ENCODE measurements at regions not wholly inside any gene's neighbourhood (a gene's known extent, or its start where the extent isn't known, plus 50 kb on each side); places are given as distances from the start of the nearest gene placed in this dataset.

DNA sequence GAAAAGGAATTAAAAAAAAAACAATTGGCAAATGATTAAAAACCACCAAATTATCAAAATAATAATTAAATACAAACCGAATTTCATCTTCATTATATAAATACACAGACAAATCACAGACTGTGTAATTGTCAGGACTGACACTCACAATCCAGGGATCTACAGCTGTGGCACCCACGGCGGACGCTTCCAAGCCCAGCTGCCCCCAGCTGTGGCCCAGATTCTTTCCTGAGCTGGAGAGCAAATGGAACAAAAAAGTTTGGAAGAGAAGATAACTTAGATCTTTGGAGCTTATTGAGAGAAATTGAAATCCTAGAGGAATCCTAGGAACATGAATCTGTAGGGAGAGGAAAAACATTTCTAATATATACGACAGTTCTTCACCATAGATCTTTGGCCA lies 316.1 kb downstream of the OTUD1 start:
- Histone ChIP-seq H3K9me3 (ENCODE audit: control insufficient read depth, insufficient read depth, low read depth, low read length) (no peaks in the 10 kb centered on the region), H3K36me3 (ENCODE audit: control insufficient read depth in 2 of 2, insufficient read depth in 1 of 2, low read length in 2 of 2) (no peaks in the 10 kb centered on the region), H3K4me1 (ENCODE audit: control insufficient read depth, insufficient read depth, low read length) (no peaks in the 10 kb centered on the region), H3K27ac (ENCODE audit: extremely low read depth, low read depth, low read length) (no peak overlapping the region), H3K4me3 (ENCODE audit: low read depth, low read length) (no peak overlapping the region)
- CTCF ChIA-PET = no interaction called here
- POLR2A ChIA-PET = no interaction called here
- TF ChIP-seq ZNF354C (tag by site-specific recombination; IDR thresholded peaks at IDR 0.05; ENCODE audit: borderline replicate concordance, low read depth) (no peak), ZNF366 (tag by site-specific recombination; conservative IDR thresholded peaks at IDR 0.05) (no peak), ZFP41 (tag by site-specific recombination; IDR thresholded peaks at IDR 0.05; ENCODE audit: borderline replicate concordance) (no peak), ZNF777 (tag by site-specific recombination; IDR thresholded peaks at IDR 0.05; ENCODE audit: borderline replicate concordance) (no peak), ZNF473 (tag by site-specific recombination; IDR thresholded peaks at IDR 0.05) (no peak), ZXDB (tag by site-specific recombination; IDR thresholded peaks at IDR 0.05) (no peak), ZNF548 (tag by site-specific recombination; IDR thresholded peaks at IDR 0.05) (no peak), BCL11A (tag by site-specific recombination; IDR thresholded peaks at IDR 0.05; ENCODE audit: low read depth) (no peak), KLF9 (tag by site-specific recombination; IDR thresholded peaks at IDR 0.05; ENCODE audit: low read depth) (no peak), ZNF549 (tag by site-specific recombination; IDR thresholded peaks at IDR 0.05) (no peak), KLF10 (tag by site-specific recombination; IDR thresholded peaks at IDR 0.05) (no peak), ZNF518A (tag by site-specific recombination; conservative IDR thresholded peaks at IDR 0.05; ENCODE audit: low read depth) (no peak), SP2 (tag by site-specific recombination; IDR thresholded peaks at IDR 0.05) (no peak), EGR2 (tag by site-specific recombination; IDR thresholded peaks at IDR 0.05; ENCODE audit: low read depth) (no peak), TSHZ1 (tag by site-specific recombination; IDR thresholded peaks at IDR 0.05; ENCODE audit: borderline replicate concordance) (no peak)
- TF ChIP-seq, protein P1, sequence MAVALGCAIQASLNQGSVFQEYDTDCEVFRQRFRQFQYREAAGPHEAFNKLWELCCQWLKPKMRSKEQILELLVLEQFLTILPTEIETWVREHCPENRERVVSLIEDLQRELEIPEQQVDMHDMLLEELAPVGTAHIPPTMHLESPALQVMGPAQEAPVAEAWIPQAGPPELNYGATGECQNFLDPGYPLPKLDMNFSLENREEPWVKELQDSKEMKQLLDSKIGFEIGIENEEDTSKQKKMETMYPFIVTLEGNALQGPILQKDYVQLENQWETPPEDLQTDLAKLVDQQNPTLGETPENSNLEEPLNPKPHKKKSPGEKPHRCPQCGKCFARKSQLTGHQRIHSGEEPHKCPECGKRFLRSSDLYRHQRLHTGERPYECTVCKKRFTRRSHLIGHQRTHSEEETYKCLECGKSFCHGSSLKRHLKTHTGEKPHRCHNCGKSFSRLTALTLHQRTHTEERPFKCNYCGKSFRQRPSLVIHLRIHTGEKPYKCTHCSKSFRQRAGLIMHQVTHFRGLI (tag by site-specific recombination; IDR thresholded peaks at IDR 0.05) = no peak
- TF ChIP-seq, protein P2, sequence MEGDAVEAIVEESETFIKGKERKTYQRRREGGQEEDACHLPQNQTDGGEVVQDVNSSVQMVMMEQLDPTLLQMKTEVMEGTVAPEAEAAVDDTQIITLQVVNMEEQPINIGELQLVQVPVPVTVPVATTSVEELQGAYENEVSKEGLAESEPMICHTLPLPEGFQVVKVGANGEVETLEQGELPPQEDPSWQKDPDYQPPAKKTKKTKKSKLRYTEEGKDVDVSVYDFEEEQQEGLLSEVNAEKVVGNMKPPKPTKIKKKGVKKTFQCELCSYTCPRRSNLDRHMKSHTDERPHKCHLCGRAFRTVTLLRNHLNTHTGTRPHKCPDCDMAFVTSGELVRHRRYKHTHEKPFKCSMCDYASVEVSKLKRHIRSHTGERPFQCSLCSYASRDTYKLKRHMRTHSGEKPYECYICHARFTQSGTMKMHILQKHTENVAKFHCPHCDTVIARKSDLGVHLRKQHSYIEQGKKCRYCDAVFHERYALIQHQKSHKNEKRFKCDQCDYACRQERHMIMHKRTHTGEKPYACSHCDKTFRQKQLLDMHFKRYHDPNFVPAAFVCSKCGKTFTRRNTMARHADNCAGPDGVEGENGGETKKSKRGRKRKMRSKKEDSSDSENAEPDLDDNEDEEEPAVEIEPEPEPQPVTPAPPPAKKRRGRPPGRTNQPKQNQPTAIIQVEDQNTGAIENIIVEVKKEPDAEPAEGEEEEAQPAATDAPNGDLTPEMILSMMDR (tag by site-specific recombination; IDR thresholded peaks at IDR 0.05) = no peak
- TF ChIP-seq, protein P3, sequence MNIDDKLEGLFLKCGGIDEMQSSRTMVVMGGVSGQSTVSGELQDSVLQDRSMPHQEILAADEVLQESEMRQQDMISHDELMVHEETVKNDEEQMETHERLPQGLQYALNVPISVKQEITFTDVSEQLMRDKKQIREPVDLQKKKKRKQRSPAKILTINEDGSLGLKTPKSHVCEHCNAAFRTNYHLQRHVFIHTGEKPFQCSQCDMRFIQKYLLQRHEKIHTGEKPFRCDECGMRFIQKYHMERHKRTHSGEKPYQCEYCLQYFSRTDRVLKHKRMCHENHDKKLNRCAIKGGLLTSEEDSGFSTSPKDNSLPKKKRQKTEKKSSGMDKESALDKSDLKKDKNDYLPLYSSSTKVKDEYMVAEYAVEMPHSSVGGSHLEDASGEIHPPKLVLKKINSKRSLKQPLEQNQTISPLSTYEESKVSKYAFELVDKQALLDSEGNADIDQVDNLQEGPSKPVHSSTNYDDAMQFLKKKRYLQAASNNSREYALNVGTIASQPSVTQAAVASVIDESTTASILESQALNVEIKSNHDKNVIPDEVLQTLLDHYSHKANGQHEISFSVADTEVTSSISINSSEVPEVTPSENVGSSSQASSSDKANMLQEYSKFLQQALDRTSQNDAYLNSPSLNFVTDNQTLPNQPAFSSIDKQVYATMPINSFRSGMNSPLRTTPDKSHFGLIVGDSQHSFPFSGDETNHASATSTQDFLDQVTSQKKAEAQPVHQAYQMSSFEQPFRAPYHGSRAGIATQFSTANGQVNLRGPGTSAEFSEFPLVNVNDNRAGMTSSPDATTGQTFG (tag by site-specific recombination; IDR thresholded peaks at IDR 0.05; ENCODE audit: borderline replicate concordance) = no peak

Measured in HEK293 (cell line).